IMR-90 (cell line): ENCODE measurements at regions not wholly inside any gene's neighbourhood (a gene's known extent, or its start where the extent isn't known, plus 50 kb on each side); places are given as distances from the start of the nearest gene placed in this dataset.

ENCODE experiments used
- ATAC-seq: fragments of 200-7000 bp; cut with Tn5 transposase; 2 replicates; pipeline ENCODE4 v1.9.1; 2020; ENCODE audit warnings: low read depth, mild to moderate bottlenecking, moderate library complexity
- BruUV-seq: library from RNA; stranded (reverse); fragments of 400-500 nt; replicated peaks from 2 replicates; lab custom pipeline; 2021; lab: Mats Ljungman, UMichigan
- CTCF ChIA-PET: fragments of 300-600 bp; formaldehyde crosslinking; extraction: SDS; loops from one replicate; lab custom pipeline; 2021; ENCODE audit warnings: antibody characterized with exemption; lab: Yijun Ruan, JAX
- POLR2A ChIA-PET: fragments of 300-600 bp; sonication (Branson Sonifier 250); formaldehyde crosslinking; loops from one replicate; lab custom pipeline; 2022; ENCODE audit warnings: antibody characterized with exemption; ENCODE audit not compliant: unreplicated experiment; lab: Charles Lee
- DNase-seq: peaks from one replicate; pipeline ENCODE4 v3.0.0; 2013
- H2AFZ ChIP-seq: replicated peaks from 2 replicates; pipeline ENCODE3; 2013; ENCODE audit warnings: low read length, mild to moderate bottlenecking; ENCODE audit not compliant: poor library complexity
- H2AK5ac ChIP-seq: 2 replicates; pipeline ENCODE4 v1.6.1; 2013; ENCODE audit warnings: low read depth, low read length, inconsistent platforms
- H2AK9ac ChIP-seq: replicated peaks from 2 replicates; pipeline ENCODE3; 2013; ENCODE audit warnings: mild to moderate bottlenecking, low read depth, low read length, moderate library complexity; ENCODE audit not compliant: poor library complexity
- H2BK120ac ChIP-seq: 2 replicates; pipeline ENCODE4 v1.6.1; 2013; ENCODE audit warnings: low read depth, low read length, inconsistent platforms
- H2BK15ac ChIP-seq: 3 replicates; pipeline ENCODE4 v1.6.1; 2013; ENCODE audit warnings: low read depth, low read length, inconsistent platforms
- H2BK20ac ChIP-seq: 2 replicates; pipeline ENCODE4 v1.6.1; 2013; ENCODE audit warnings: low read depth, mild to moderate bottlenecking, inconsistent platforms, low read length, moderate library complexity
- H2BK5ac ChIP-seq: 2 replicates; pipeline ENCODE4 v1.6.1; 2013; ENCODE audit warnings: mild to moderate bottlenecking, low read depth, low read length, inconsistent platforms; ENCODE audit not compliant: poor library complexity, severe bottlenecking
- H3K14ac ChIP-seq: replicated peaks from 2 replicates; pipeline ENCODE4 v1.6.1; 2013; ENCODE audit warnings: low read depth, low read length, inconsistent platforms
- H3K18ac ChIP-seq: 2 replicates; pipeline ENCODE4 v1.6.1; 2013; ENCODE audit warnings: low read depth, low read length, control low read depth
- H3K23ac ChIP-seq: 2 replicates; pipeline ENCODE4 v1.6.1; 2013; ENCODE audit warnings: low read depth, low read length, inconsistent platforms
- H3K27ac ChIP-seq: 2 replicates; pipeline ENCODE4 v1.5.1; 2013; ENCODE audit warnings: mild to moderate bottlenecking, control low read depth, low read length; ENCODE audit not compliant: insufficient read depth
- H3K27me3 ChIP-seq: 2 replicates; pipeline ENCODE4 v1.6.1; 2013; ENCODE audit warnings: low read length; ENCODE audit not compliant: control insufficient read depth, insufficient read depth
- H3K36me3 ChIP-seq: 2 replicates; pipeline ENCODE4 v1.6.1; 2013; ENCODE audit warnings: low read length, mixed read lengths; ENCODE audit not compliant: control insufficient read depth, insufficient read depth
- H3K4ac ChIP-seq: 2 replicates; pipeline ENCODE4 v1.6.1; 2013; ENCODE audit warnings: low read depth, low read length, inconsistent platforms
- H3K4me1 ChIP-seq: 2 replicates; pipeline ENCODE4 v1.6.1; 2013; ENCODE audit warnings: low read length, mixed read lengths; ENCODE audit not compliant: control insufficient read depth, insufficient read depth
- H3K4me2 ChIP-seq: 2 replicates; pipeline ENCODE4 v1.6.1; 2013; ENCODE audit warnings: low read depth, mild to moderate bottlenecking, control low read depth, low read length, moderate library complexity
- H3K4me3 ChIP-seq: 2 replicates; pipeline ENCODE4 v1.5.1; 2013; ENCODE audit warnings: low read depth, mild to moderate bottlenecking, control low read depth, low read length, moderate library complexity; ENCODE audit not compliant: insufficient read depth
- H3K56ac ChIP-seq: 2 replicates; pipeline ENCODE4 v1.6.1; 2013; ENCODE audit warnings: low read length, inconsistent platforms; ENCODE audit not compliant: insufficient read depth; ENCODE audit errors: extremely low read depth
- H3K79me1 ChIP-seq, 2 experiments: 2 replicates each; pipeline ENCODE4 v1.6.1; 2013; ENCODE audit warnings: low read length in 2 of 2, inconsistent platforms in 1 of 2, low read depth in 1 of 2
- H3K9ac ChIP-seq: 2 replicates; pipeline ENCODE4 v1.6.1; 2013; ENCODE audit warnings: low read depth, low read length, control low read depth
- H3K9me1 ChIP-seq: 2 replicates; pipeline ENCODE4 v1.6.1; 2013; ENCODE audit warnings: low read length, inconsistent platforms; ENCODE audit not compliant: insufficient read depth
- H3K9me3 ChIP-seq: 2 replicates; pipeline ENCODE4 v1.6.1; 2013; ENCODE audit warnings: low read length; ENCODE audit not compliant: control insufficient read depth, insufficient read depth
- H4K20me1 ChIP-seq: 2 replicates; pipeline ENCODE4 v1.6.1; 2013; ENCODE audit warnings: low read length, inconsistent platforms; ENCODE audit not compliant: insufficient read depth
- H4K5ac ChIP-seq: 2 replicates; pipeline ENCODE4 v1.6.1; 2013; ENCODE audit warnings: mild to moderate bottlenecking, low read depth, low read length, control low read depth
- H4K8ac ChIP-seq, 2 experiments: 2 replicates each; pipeline ENCODE4 v1.6.1; 2013; ENCODE audit warnings: low read depth in 2 of 2, low read length in 2 of 2, control low read depth in 1 of 2, inconsistent platforms in 1 of 2
- H4K91ac ChIP-seq: 2 replicates; pipeline ENCODE4 v1.6.1; 2013; ENCODE audit warnings: low read depth, low read length, inconsistent platforms; ENCODE audit not compliant: insufficient read depth
- CEBPB ChIP-seq: IDR thresholded peaks from 2 replicates; pipeline ENCODE4 v1.6.1; 2012; ENCODE audit warnings: low read depth, low read length, improper control_type of control experiment
- SMC3 ChIP-seq: fragments of 150-350 bp; IDR thresholded peaks from 2 replicates; pipeline ENCODE4 v1.6.1; 2016; ENCODE audit warnings: low read depth, mild to moderate bottlenecking, antibody characterized with exemption, low read length, moderate library complexity
- WGBS, 2 experiments: methylation state at CpG; one replicate each; pipeline versions ENCODE4 v1.1.5 to v1.1.7; 2013; ENCODE audit warnings: missing lambda C conversion rate in 2 of 2; ENCODE audit not compliant: insufficient read length in 1 of 2; ENCODE audit errors: extremely low coverage in 2 of 2; 5-methylcytosine and 5-hydroxymethylcytosine counted together
- dilution Hi-C: fragments of 300-500 bp; cut with HindIII; formaldehyde crosslinking; loops from one replicate; pipeline ENCODE4 v1.14.3; 2018; ENCODE audit warnings: low sequenced_read_pairs; ENCODE audit not compliant: unreplicated experiment
- in situ Hi-C: fragments of 300-500 bp; cut with MboI; formaldehyde crosslinking; loops from 3 replicates; pipeline ENCODE4 v1.14.3; 2019; ENCODE audit warnings: low sequenced_read_pairs, inconsistent platforms, mixed read lengths
- intact Hi-C: fragments of 100-400 bp; cut with micrococcal nuclease; formaldehyde crosslinking; loops from 2 replicates; pipeline ENCODE4 v1.10.0; 2022
- TF ChIP-seq, protein P1 (sequence below): conservative IDR thresholded peaks from 2 replicates; pipeline ENCODE4 v1.5.1; 2012; ENCODE audit warnings: mild to moderate bottlenecking, low read depth, low read length, improper control_type of control experiment

DNA sequence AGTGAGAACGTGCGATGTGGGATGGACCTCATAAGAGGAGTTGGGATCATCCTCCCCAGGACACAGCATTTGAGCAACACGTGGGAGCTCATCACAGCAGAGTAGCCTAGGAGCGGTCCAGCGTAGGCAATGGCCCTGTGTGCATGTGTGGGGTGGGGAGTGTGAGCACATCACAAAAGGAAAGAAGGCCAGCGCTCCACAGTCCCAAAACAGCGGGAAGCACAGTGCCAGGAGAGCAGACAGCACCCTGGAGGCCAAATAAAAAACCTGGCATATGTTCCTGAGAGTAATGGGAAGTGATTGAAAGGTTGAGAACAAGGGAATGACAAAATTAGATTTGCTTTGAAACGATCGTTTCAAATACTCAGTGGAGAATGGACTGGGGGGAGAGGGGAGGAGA, 226.0 kb downstream of the C7orf25 start:
- no peak overlapping the region for H3K23ac ChIP-seq

More for the DNA sequence above, 226.0 kb downstream of the C7orf25 start:
- dilution Hi-C loops = no loop called here
- H2BK20ac ChIP-seq = no peak overlapping the region
- no peak overlapping the region for H2BK120ac ChIP-seq
- CTCF ChIA-PET = interaction anchor here (0.6 kb wide), 1 partner anchor 1979 kb away, joined by 4 read pairs; no protein-coding TSS in a partner anchor
- ATAC-seq (no peak), DNase-seq (no peak)
- no peak overlapping the region for H3K9ac ChIP-seq
- intact Hi-C loops = no loop called here
- no peak overlapping the region for H3K56ac ChIP-seq
- H2AK5ac ChIP-seq = no peak overlapping the region
- no peaks in the 10 kb centered on the region for H4K20me1 ChIP-seq
- no peak overlapping the region for H3K4ac ChIP-seq
- BruUV-seq = no TSS peak
- no peaks in the 10 kb centered on the region for H3K79me1 ChIP-seq
- in situ Hi-C loops = loop anchor here (10.0 kb wide), 1 partner anchor 741 kb away; no protein-coding TSS in a partner anchor
- H4K5ac ChIP-seq = no peak overlapping the region
- 63% methylated on average over 6 of the region's 9 CpGs; no CpG with 5 or more reads in 1 of the 2 experiments for WGBS, 2 experiments
- no peak overlapping the region for H2BK5ac ChIP-seq
- H4K91ac ChIP-seq = no peak overlapping the region
- no peak overlapping the region for H3K14ac ChIP-seq
- H2AFZ ChIP-seq = no peak overlapping the region
- H3K36me3 ChIP-seq = no peaks in the 10 kb centered on the region
- no peak overlapping the region for H3K18ac ChIP-seq
- H3K27me3 ChIP-seq = peaks cover 3% of the 10 kb centered on the region
- no peak overlapping the region for H3K27ac ChIP-seq
- no peaks in the 10 kb centered on the region; the same call in 1 of the 2 replicates for H3K9me1 ChIP-seq
- POLR2A ChIA-PET = no interaction called here
- H2AK9ac ChIP-seq = no peak overlapping the region
- H3K4me3 ChIP-seq = no peak overlapping the region
- TF ChIP-seq CEBPB (no peak), SMC3 (no peak)
- TF ChIP-seq, protein P1, sequence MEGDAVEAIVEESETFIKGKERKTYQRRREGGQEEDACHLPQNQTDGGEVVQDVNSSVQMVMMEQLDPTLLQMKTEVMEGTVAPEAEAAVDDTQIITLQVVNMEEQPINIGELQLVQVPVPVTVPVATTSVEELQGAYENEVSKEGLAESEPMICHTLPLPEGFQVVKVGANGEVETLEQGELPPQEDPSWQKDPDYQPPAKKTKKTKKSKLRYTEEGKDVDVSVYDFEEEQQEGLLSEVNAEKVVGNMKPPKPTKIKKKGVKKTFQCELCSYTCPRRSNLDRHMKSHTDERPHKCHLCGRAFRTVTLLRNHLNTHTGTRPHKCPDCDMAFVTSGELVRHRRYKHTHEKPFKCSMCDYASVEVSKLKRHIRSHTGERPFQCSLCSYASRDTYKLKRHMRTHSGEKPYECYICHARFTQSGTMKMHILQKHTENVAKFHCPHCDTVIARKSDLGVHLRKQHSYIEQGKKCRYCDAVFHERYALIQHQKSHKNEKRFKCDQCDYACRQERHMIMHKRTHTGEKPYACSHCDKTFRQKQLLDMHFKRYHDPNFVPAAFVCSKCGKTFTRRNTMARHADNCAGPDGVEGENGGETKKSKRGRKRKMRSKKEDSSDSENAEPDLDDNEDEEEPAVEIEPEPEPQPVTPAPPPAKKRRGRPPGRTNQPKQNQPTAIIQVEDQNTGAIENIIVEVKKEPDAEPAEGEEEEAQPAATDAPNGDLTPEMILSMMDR = no peak
- no peak overlapping the region for H3K4me2 ChIP-seq
- no peaks in the 10 kb centered on the region for H3K4me1 ChIP-seq
- H3K9me3 ChIP-seq = no peaks in the 10 kb centered on the region
- no peak overlapping the region for H4K8ac ChIP-seq
- H2BK15ac ChIP-seq = no peak overlapping the region
